Endodermal cell (in vitro differentiated cells): ENCODE measurements at regions not wholly inside any gene's neighbourhood (a gene's known extent, or its start where the extent isn't known, plus 50 kb on each side); places are given as distances from the start of the nearest gene placed in this dataset.

Source experiments
- DNase-seq: peaks from one replicate; pipeline ENCODE4 v3.0.0-alpha.2; 2017
- H3K27ac ChIP-seq: 2 replicates; pipeline ENCODE4 v1.5.1; 2013; ENCODE audit warnings: mild to moderate bottlenecking, low read depth, low read length, moderate library complexity
- H3K27me3 ChIP-seq: 2 replicates; pipeline ENCODE4 v1.6.1; 2013; ENCODE audit warnings: mild to moderate bottlenecking, low read length, moderate library complexity; ENCODE audit not compliant: insufficient read depth, control insufficient read depth, poor library complexity, severe bottlenecking
- H3K36me3 ChIP-seq: 2 replicates; pipeline ENCODE4 v1.7.0; 2013; ENCODE audit warnings: mild to moderate bottlenecking, low read length, moderate library complexity; ENCODE audit not compliant: control insufficient read depth, insufficient read depth
- H3K4me1 ChIP-seq: one replicate; pipeline ENCODE4 v1.7.0; 2013; ENCODE audit warnings: low read length; ENCODE audit not compliant: control insufficient read depth, insufficient read depth
- H3K4me3 ChIP-seq: 2 replicates; pipeline ENCODE4 v1.5.1; 2013; ENCODE audit warnings: mild to moderate bottlenecking, low read length, moderate library complexity
- H3K9ac ChIP-seq: 2 replicates; pipeline ENCODE4 v1.6.1; 2013; ENCODE audit warnings: mild to moderate bottlenecking, low read length, moderate library complexity; ENCODE audit not compliant: poor library complexity, severe bottlenecking; ENCODE audit errors: extremely low read depth
- H3K9me3 ChIP-seq: 2 replicates; pipeline ENCODE4 v1.6.1; 2013; ENCODE audit warnings: mild to moderate bottlenecking, low read length, moderate library complexity; ENCODE audit not compliant: control insufficient read depth
- H3K27ac Mint-ChIP-seq: 2 replicates; pipeline ENCODE4 v1.8.0; 2020; ENCODE audit warnings: mixed read lengths
- H3K27me3 Mint-ChIP-seq: 2 replicates; pipeline ENCODE4 v1.8.0; 2021; ENCODE audit warnings: mild to moderate bottlenecking, mixed read lengths; ENCODE audit not compliant: insufficient read depth
- H3K36me3 Mint-ChIP-seq: 2 replicates; pipeline ENCODE4 v1.8.0; 2020; ENCODE audit warnings: low read depth, mixed read lengths
- H3K4me1 Mint-ChIP-seq: 2 replicates; pipeline ENCODE4 v1.8.0; 2020; ENCODE audit warnings: mixed read lengths
- H3K4me3 Mint-ChIP-seq: 2 replicates; pipeline ENCODE4 v1.8.0; 2020; ENCODE audit warnings: mild to moderate bottlenecking, moderate library complexity, mixed read lengths
- H3K9me3 Mint-ChIP-seq: 2 replicates; pipeline ENCODE4 v1.8.0; 2020; ENCODE audit warnings: mild to moderate bottlenecking, mixed read lengths
- WGBS, 2 experiments: methylation state at CpG; one replicate each; pipeline versions ENCODE4 v1.1.5 to v1.1.7; 2013; ENCODE audit warnings: missing lambda C conversion rate in 2 of 2, mixed read lengths in 1 of 2; ENCODE audit not compliant: insufficient coverage in 1 of 2, insufficient read length in 1 of 2; 5-methylcytosine and 5-hydroxymethylcytosine counted together
- TF ChIP-seq, protein P1 (sequence below): fragments of 200-600 bp; sonication (generic); conservative IDR thresholded peaks from 2 replicates; pipeline ENCODE4 v1.5.0; 2021; ENCODE audit warnings: antibody characterized with exemption, mild to moderate bottlenecking

GRCh38 chr18:55737781-55738468, 149.9 kb upstream of the TCF4 start:
- Mint-ChIP-seq H3K4me1 (no peaks in the 10 kb centered on the region), H3K4me3 (no peak overlapping the region), H3K27me3 (peaks cover 25% of the 10 kb centered on the region), H3K9me3 (no peaks in the 10 kb centered on the region), H3K36me3 (no peaks in the 10 kb centered on the region), H3K27ac (no peak overlapping the region)
- Histone ChIP-seq H3K36me3 (no peaks in the 10 kb centered on the region), H3K27me3 (peaks cover 17% of the 10 kb centered on the region), H3K4me3 (no peak overlapping the region), H3K9me3 (no peaks in the 10 kb centered on the region), H3K4me1 (no peaks in the 10 kb centered on the region), H3K27ac (no peak overlapping the region), H3K9ac (no peak overlapping the region)
- TF ChIP-seq, protein P1, sequence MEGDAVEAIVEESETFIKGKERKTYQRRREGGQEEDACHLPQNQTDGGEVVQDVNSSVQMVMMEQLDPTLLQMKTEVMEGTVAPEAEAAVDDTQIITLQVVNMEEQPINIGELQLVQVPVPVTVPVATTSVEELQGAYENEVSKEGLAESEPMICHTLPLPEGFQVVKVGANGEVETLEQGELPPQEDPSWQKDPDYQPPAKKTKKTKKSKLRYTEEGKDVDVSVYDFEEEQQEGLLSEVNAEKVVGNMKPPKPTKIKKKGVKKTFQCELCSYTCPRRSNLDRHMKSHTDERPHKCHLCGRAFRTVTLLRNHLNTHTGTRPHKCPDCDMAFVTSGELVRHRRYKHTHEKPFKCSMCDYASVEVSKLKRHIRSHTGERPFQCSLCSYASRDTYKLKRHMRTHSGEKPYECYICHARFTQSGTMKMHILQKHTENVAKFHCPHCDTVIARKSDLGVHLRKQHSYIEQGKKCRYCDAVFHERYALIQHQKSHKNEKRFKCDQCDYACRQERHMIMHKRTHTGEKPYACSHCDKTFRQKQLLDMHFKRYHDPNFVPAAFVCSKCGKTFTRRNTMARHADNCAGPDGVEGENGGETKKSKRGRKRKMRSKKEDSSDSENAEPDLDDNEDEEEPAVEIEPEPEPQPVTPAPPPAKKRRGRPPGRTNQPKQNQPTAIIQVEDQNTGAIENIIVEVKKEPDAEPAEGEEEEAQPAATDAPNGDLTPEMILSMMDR: no peak
- no peak for DNase-seq
- WGBS, 2 experiments: 100% methylated on average over 1 of the region's 1 CpG; no CpG with 5 or more reads in 1 of the 2 experiments

GRCh38 chr18:55737266-55737665, 149.3 kb upstream of the TCF4 start:
- Mint-ChIP-seq H3K9me3 (no peaks in the 10 kb centered on the region), H3K36me3 (no peaks in the 10 kb centered on the region), H3K4me3 (no peak overlapping the region), H3K27me3 (peaks cover 18% of the 10 kb centered on the region), H3K27ac (no peak overlapping the region), H3K4me1 (no peaks in the 10 kb centered on the region)
- Histone ChIP-seq H3K36me3 (no peaks in the 10 kb centered on the region), H3K9me3 (no peaks in the 10 kb centered on the region), H3K9ac (no peak overlapping the region), H3K4me1 (no peaks in the 10 kb centered on the region), H3K27ac (no peak overlapping the region), H3K27me3 (peaks cover 11% of the 10 kb centered on the region), H3K4me3 (no peak overlapping the region)
- no peak for DNase-seq
- TF ChIP-seq, protein P1: no peak
- 92 to 100% methylated on average over 1 to 4 of the region's 4 CpGs for WGBS, 2 experiments

DNA sequence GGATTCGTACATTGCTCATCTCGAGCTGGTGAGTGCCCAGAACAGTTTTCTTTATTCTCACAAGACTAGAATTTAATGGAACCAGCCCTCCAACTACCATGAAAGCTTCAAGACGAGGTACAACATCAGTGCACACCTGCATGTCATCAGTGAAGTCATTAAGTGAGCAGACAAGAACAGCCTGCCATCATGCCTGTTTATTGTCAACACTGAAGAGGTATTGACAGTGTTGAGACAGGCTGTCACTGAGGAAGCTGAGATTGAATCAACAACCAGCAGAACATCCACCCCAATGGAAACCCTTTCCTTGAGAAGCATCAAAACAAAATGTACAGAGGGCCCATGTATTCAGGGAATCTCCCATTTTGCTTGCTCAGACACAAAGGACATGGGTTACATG, 148.0 kb upstream of the TCF4 start:
- Mint-ChIP-seq H3K4me3 (no peak overlapping the region), H3K4me1 (no peaks in the 10 kb centered on the region), H3K36me3 (no peaks in the 10 kb centered on the region), H3K27me3 (peaks cover 9% of the 10 kb centered on the region), H3K27ac (no peak overlapping the region), H3K9me3 (no peaks in the 10 kb centered on the region)
- Histone ChIP-seq H3K4me3 (no peak overlapping the region), H3K9ac (no peak overlapping the region), H3K27me3 (peaks cover 5% of the 10 kb centered on the region), H3K4me1 (no peaks in the 10 kb centered on the region), H3K27ac (no peak overlapping the region), H3K9me3 (no peaks in the 10 kb centered on the region), H3K36me3 (no peaks in the 10 kb centered on the region)
- DNase-seq: no peak
- TF ChIP-seq, protein P1: no peak
- WGBS, 2 experiments: 95 to 100% methylated on average over 3 of the region's 3 CpGs
